ENCODE measurements at regions not wholly inside any gene's neighbourhood (a gene's known extent, or its start where the extent isn't known, plus 50 kb on each side); places are given as distances from the start of the nearest gene placed in this dataset.

DNA sequence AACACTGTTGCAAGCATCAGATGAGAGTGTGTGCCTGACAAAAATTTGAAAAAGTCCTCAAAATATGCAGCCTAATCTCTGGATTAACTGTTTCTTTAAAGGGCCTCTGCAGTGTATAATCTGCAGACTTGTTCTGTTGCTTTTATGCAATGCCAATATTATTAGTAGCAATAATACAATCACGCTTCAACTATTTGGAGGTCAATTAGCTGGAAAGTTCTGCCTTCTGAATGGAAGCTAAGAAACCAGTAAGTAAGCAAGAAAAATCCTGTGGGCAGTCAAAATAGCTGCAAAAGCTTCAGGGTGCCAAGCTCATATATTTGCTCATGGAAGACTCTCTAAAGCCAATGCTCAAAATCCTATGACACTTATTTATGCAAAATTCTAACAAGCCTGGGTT, 153.2 kb upstream of the NR2F2 start:
- TF ChIP-seq, protein P1, sequence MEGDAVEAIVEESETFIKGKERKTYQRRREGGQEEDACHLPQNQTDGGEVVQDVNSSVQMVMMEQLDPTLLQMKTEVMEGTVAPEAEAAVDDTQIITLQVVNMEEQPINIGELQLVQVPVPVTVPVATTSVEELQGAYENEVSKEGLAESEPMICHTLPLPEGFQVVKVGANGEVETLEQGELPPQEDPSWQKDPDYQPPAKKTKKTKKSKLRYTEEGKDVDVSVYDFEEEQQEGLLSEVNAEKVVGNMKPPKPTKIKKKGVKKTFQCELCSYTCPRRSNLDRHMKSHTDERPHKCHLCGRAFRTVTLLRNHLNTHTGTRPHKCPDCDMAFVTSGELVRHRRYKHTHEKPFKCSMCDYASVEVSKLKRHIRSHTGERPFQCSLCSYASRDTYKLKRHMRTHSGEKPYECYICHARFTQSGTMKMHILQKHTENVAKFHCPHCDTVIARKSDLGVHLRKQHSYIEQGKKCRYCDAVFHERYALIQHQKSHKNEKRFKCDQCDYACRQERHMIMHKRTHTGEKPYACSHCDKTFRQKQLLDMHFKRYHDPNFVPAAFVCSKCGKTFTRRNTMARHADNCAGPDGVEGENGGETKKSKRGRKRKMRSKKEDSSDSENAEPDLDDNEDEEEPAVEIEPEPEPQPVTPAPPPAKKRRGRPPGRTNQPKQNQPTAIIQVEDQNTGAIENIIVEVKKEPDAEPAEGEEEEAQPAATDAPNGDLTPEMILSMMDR (conservative IDR thresholded peaks at IDR 0.05 in 1 of 2, IDR thresholded peaks at IDR 0.05 in 1 of 2; ENCODE audit: extremely low read depth in 1 of 2, insufficient read depth in 1 of 2, low read depth in 1 of 2, low read length in 2 of 2) = no peak
- no peak for TF ChIP-seq EZH2 (IDR thresholded peaks at IDR 0.05; ENCODE audit: borderline replicate concordance, low read length)
